ENCODE measurements at regions not wholly inside any gene's neighbourhood (a gene's known extent, or its start where the extent isn't known, plus 50 kb on each side); places are given as distances from the start of the nearest gene placed in this dataset.

GRCh38 chr6:113095841-113096240 is 748.7 kb downstream of the RFPL4B start:
- H3K4me3 ChIP-seq (replicated peaks; ENCODE audit: insufficient read depth, low read length), result no peak overlapping the region
- no peak overlapping the region for H3K27ac ChIP-seq (replicated peaks)
- no peak for DNase-seq (ENCODE audit: low read depth in 1 of 2, low spot score in 1 of 2)
- no peaks in the 10 kb centered on the region for H3K27me3 ChIP-seq (ENCODE audit: insufficient read depth, poor library complexity, severe bottlenecking)
- no peak for TF ChIP-seq GABPA (IDR thresholded peaks at IDR 0.05; ENCODE audit: low read depth)
- TF ChIP-seq, protein P1, sequence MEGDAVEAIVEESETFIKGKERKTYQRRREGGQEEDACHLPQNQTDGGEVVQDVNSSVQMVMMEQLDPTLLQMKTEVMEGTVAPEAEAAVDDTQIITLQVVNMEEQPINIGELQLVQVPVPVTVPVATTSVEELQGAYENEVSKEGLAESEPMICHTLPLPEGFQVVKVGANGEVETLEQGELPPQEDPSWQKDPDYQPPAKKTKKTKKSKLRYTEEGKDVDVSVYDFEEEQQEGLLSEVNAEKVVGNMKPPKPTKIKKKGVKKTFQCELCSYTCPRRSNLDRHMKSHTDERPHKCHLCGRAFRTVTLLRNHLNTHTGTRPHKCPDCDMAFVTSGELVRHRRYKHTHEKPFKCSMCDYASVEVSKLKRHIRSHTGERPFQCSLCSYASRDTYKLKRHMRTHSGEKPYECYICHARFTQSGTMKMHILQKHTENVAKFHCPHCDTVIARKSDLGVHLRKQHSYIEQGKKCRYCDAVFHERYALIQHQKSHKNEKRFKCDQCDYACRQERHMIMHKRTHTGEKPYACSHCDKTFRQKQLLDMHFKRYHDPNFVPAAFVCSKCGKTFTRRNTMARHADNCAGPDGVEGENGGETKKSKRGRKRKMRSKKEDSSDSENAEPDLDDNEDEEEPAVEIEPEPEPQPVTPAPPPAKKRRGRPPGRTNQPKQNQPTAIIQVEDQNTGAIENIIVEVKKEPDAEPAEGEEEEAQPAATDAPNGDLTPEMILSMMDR (IDR thresholded peaks at IDR 0.05; ENCODE audit: insufficient read depth, low read length), result no peak
- TF ChIP-seq SPI1 (IDR thresholded peaks at IDR 0.05; ENCODE audit: borderline replicate concordance, low read depth), result no peak
- TF ChIP-seq, protein P2, sequence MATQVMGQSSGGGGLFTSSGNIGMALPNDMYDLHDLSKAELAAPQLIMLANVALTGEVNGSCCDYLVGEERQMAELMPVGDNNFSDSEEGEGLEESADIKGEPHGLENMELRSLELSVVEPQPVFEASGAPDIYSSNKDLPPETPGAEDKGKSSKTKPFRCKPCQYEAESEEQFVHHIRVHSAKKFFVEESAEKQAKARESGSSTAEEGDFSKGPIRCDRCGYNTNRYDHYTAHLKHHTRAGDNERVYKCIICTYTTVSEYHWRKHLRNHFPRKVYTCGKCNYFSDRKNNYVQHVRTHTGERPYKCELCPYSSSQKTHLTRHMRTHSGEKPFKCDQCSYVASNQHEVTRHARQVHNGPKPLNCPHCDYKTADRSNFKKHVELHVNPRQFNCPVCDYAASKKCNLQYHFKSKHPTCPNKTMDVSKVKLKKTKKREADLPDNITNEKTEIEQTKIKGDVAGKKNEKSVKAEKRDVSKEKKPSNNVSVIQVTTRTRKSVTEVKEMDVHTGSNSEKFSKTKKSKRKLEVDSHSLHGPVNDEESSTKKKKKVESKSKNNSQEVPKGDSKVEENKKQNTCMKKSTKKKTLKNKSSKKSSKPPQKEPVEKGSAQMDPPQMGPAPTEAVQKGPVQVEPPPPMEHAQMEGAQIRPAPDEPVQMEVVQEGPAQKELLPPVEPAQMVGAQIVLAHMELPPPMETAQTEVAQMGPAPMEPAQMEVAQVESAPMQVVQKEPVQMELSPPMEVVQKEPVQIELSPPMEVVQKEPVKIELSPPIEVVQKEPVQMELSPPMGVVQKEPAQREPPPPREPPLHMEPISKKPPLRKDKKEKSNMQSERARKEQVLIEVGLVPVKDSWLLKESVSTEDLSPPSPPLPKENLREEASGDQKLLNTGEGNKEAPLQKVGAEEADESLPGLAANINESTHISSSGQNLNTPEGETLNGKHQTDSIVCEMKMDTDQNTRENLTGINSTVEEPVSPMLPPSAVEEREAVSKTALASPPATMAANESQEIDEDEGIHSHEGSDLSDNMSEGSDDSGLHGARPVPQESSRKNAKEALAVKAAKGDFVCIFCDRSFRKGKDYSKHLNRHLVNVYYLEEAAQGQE (IDR thresholded peaks at IDR 0.05; ENCODE audit: insufficient replicate concordance, low read depth), result no peak
- no peak for TF ChIP-seq POLR2AphosphoS5 (IDR thresholded peaks at IDR 0.05; ENCODE audit: low read depth)

GRCh38 chr6:113102761-113103160 is 754.4 kb upstream of the MARCKS start:
- Histone ChIP-seq H3K27ac (replicated peaks) (no peak overlapping the region), H3K27me3 (ENCODE audit: insufficient read depth, poor library complexity, severe bottlenecking) (no peaks in the 10 kb centered on the region), H3K4me3 (replicated peaks; ENCODE audit: insufficient read depth, low read length) (no peak overlapping the region)
- no peak for DNase-seq (ENCODE audit: low read depth in 1 of 2, low spot score in 1 of 2)
- no peak for TF ChIP-seq POLR2AphosphoS5 (IDR thresholded peaks at IDR 0.05; ENCODE audit: low read depth)
- no peak for TF ChIP-seq GABPA (IDR thresholded peaks at IDR 0.05; ENCODE audit: low read depth)
- TF ChIP-seq, protein P1 (IDR thresholded peaks at IDR 0.05; ENCODE audit: insufficient read depth, low read length), result no peak
- TF ChIP-seq, protein P2 (IDR thresholded peaks at IDR 0.05; ENCODE audit: insufficient replicate concordance, low read depth), result no peak
- no peak for TF ChIP-seq SPI1 (IDR thresholded peaks at IDR 0.05; ENCODE audit: borderline replicate concordance, low read depth)

DNA sequence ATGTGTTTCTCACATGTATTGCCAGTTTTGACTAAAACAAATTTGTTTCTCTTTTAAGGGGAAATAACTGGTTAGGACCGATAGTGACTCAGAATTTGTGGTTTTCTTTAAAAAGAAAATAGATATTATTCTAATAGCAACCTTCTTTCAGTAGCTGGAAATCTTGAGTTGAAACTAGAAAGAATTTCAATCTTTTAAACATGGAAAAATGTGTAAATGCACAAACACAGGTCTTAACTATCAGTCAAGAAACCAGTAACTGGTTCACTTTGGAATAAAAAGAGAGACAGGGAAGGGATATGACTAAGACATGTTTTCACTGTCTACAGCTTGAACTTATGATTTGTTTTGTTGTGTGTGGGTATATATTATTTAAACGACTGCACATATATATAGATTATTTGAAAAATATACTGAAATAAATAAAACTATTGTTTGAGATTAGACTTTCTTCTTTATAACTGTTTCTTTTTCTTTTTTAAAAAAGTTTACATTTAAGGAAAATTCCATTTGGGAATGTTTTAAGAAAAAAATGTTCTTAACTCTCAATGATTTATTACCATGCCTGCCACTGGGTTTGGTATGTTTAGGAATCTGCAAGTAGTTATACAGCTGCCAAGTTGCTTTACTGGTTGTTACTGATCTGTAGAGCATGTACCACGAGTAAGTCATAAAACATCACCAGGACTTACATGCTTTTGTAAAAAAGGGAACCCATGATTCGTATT is 753.3 kb upstream of the MARCKS start:
- Histone ChIP-seq H3K27me3 (ENCODE audit: insufficient read depth, poor library complexity, severe bottlenecking) (no peaks in the 10 kb centered on the region), H3K27ac (replicated peaks) (no peak overlapping the region), H3K4me3 (replicated peaks; ENCODE audit: insufficient read depth, low read length) (no peak overlapping the region)
- DNase-seq (ENCODE audit: low read depth in 1 of 2, low spot score in 1 of 2), result no peak
- TF ChIP-seq POLR2AphosphoS5 (IDR thresholded peaks at IDR 0.05; ENCODE audit: low read depth) (no peak), GABPA (IDR thresholded peaks at IDR 0.05; ENCODE audit: low read depth) (no peak), SPI1 (IDR thresholded peaks at IDR 0.05; ENCODE audit: borderline replicate concordance, low read depth) (no peak)
- TF ChIP-seq, protein P2 (IDR thresholded peaks at IDR 0.05; ENCODE audit: insufficient replicate concordance, low read depth), result no peak
- TF ChIP-seq, protein P1 (IDR thresholded peaks at IDR 0.05; ENCODE audit: insufficient read depth, low read length), result no peak
